ENCODE measurements at regions not wholly inside any gene's neighbourhood (a gene's known extent, or its start where the extent isn't known, plus 50 kb on each side); places are given as distances from the start of the nearest gene placed in this dataset.

DNA sequence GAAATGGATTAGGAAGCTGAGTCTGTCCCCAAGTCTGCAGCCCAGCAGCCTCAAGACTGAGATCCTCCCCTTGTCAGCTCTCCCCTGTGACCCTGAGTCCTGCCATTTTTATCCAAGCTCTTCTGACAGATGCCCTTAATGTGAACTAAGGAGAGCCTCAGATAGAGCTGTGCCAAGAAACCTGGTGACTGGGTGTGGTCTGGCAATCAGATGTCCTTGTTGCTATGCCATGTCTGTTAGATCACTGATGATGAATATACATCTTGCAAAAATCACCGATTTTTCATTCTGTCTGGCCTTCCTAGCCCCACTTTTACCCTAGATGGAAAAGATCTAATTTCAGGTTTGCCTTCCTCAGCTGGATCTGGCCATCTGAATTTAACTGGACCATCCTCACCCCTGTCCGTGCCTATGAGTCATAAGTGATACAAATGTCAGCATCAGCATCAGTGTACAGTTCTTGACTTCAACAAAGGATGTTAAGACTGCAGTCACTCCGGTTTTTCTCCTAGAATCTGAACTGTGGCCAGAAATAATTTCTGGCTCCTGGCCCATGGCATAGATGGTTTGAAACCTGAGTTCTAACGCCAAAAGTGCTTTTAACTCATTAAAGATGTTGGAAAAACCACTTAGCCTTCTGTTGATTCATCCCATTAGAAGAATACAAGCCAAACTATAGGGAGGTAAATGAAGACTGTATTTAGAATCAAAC, 61.2 kb upstream of the GRIP1 start:
- TF ChIP-seq EP300 (IDR thresholded peaks at IDR 0.05) (no peak), POLR2A (IDR thresholded peaks at IDR 0.05) (no peak), POLR2AphosphoS5 (IDR thresholded peaks at IDR 0.05) (no peak)
- TF ChIP-seq, protein P1, sequence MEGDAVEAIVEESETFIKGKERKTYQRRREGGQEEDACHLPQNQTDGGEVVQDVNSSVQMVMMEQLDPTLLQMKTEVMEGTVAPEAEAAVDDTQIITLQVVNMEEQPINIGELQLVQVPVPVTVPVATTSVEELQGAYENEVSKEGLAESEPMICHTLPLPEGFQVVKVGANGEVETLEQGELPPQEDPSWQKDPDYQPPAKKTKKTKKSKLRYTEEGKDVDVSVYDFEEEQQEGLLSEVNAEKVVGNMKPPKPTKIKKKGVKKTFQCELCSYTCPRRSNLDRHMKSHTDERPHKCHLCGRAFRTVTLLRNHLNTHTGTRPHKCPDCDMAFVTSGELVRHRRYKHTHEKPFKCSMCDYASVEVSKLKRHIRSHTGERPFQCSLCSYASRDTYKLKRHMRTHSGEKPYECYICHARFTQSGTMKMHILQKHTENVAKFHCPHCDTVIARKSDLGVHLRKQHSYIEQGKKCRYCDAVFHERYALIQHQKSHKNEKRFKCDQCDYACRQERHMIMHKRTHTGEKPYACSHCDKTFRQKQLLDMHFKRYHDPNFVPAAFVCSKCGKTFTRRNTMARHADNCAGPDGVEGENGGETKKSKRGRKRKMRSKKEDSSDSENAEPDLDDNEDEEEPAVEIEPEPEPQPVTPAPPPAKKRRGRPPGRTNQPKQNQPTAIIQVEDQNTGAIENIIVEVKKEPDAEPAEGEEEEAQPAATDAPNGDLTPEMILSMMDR (IDR thresholded peaks at IDR 0.05): no peak

DNA sequence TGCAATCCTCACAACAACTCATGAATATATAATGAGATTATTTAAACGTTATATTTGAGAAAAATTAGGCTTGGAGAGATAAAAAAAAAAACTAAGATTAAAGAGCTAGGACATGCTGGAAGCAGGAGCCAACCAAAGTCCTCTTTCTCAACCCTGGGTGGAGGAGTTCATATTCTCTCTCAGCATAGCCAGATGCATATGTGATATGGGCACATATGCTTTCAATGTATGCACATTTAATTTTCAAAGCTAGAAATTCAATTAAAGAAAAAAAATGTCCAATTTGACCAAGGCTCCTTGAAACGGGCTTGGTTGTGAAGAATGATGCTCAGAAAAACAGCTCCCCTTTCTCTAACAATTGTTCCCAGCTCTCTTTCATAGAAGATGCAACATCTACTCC, 61.9 kb upstream of the GRIP1 start:
- intact Hi-C loops (cut with DNase I): no loop called here
- Histone ChIP-seq H3K9me3 (no peaks in the 10 kb centered on the region), H3K4me1 (peaks cover 0 to 22% (median 11%) of the 10 kb centered on the region in 4 donors), H3K27me3 (no peaks in the 10 kb centered on the region), H3K4me3 (no peak overlapping the region), H3K27ac (no peak overlapping the region), H3K36me3 (no peaks in the 10 kb centered on the region)
- WGBS, 2 donors: 76 to 77% methylated on average over 2 of the region's 2 CpGs
- DNase-seq: no peak
- TF ChIP-seq, protein P1 (IDR thresholded peaks at IDR 0.05): no peak
- TF ChIP-seq EP300 (IDR thresholded peaks at IDR 0.05) (no peak), POLR2AphosphoS5 (IDR thresholded peaks at IDR 0.05) (no peak), POLR2A (IDR thresholded peaks at IDR 0.05) (no peak)

More for the DNA sequence above, 61.2 kb upstream of the GRIP1 start:
- no peaks in the 10 kb centered on the region for H3K27me3 ChIP-seq
- intact Hi-C loops (cut with DNase I): no loop called here
- H3K4me1 ChIP-seq: peaks cover 0 to 22% (median 11%) of the 10 kb centered on the region in 4 donors
- no peak overlapping the region for H3K4me3 ChIP-seq
- H3K27ac ChIP-seq: no peak overlapping the region
- H3K9me3 ChIP-seq: no peaks in the 10 kb centered on the region
- DNase-seq: no peak
- 65 to 77% methylated on average over 4 of the region's 4 CpGs for whole genome bisulfite sequencing, 2 donors
- no peaks in the 10 kb centered on the region for H3K36me3 ChIP-seq

DNA sequence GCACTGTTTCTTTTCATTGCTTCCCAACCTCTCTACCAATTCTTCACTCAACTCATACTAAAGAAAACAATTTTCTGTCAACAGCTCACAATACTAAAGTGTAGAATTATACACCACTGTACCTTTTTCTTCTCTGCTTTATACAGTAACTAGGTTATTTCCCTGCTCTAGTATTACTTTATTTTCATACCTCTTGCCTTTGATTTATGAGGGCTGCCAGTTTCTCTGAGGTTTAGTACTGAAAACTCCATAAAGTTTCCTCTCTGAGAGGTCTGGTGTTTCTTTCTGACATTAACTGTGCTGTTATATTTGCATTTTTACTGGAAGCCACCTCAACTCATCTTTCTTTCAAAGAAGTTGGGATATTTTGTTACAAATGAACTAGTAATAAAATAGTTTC, 63.0 kb upstream of the GRIP1 start:
- intact Hi-C loops (cut with DNase I): no loop called here
- DNase-seq: no peak

DNA sequence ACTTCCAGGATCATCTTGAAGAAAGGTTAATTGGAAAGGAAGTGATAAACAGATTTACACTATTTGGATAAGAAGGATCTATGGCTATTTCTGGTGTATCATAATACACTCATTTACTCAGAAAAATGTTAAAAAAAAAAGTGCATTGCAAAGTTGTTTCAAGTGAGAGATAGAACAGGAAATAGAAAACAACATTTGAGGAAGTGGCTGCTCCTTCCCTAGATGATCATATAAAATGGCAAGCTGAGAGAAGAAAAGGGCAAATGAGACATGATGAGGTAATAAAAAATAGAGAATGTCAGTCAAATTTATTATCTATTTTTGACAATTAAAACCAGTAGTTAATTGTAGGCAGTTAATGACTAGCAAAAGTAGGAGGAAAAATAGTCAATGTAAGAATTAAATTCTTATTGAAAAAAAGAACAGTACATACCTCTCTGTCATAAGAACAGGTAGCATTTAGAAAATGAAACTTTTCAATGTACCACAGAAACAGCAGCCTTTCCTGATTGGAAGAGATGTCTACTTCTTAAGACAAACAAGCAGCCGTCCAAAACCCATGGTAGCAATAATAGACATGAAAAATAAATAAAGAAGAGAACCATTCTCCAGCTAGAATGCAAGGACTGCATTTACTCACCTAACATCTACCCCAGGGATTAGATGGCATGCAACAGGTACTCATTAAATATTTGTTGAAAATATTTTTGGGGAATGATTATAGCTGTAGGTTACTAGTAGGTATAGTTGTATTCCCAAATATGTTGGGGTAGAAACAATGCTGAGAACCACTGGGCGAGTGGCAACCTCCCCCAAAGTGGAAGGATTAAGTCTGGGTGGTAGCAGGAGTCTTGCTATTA, 63.9 kb upstream of the GRIP1 start:
- Histone ChIP-seq H3K4me1 (peaks cover 0 to 22% (median 11%) of the 10 kb centered on the region in 4 donors), H3K27ac (no peak overlapping the region), H3K27me3 (no peaks in the 10 kb centered on the region), H3K36me3 (no peaks in the 10 kb centered on the region), H3K9me3 (no peaks in the 10 kb centered on the region), H3K4me3 (no peak overlapping the region)
- intact Hi-C loops (cut with DNase I): no loop called here
- WGBS, 2 donors: 79 to 84% methylated on average over 2 of the region's 2 CpGs
- TF ChIP-seq, protein P1 (IDR thresholded peaks at IDR 0.05): no peak
- no peak for TF ChIP-seq POLR2AphosphoS5 (IDR thresholded peaks at IDR 0.05)
- no peak for TF ChIP-seq EP300 (IDR thresholded peaks at IDR 0.05)
- no peak for TF ChIP-seq POLR2A (IDR thresholded peaks at IDR 0.05)
- DNase-seq: no peak

More for the DNA sequence above, 63.0 kb upstream of the GRIP1 start:
- Histone ChIP-seq H3K36me3 (no peaks in the 10 kb centered on the region), H3K4me3 (no peak overlapping the region), H3K9me3 (no peaks in the 10 kb centered on the region), H3K27me3 (no peaks in the 10 kb centered on the region), H3K27ac (no peak overlapping the region), H3K4me1 (peaks cover 0 to 22% (median 11%) of the 10 kb centered on the region in 4 donors)
- TF ChIP-seq POLR2A (IDR thresholded peaks at IDR 0.05) (no peak), POLR2AphosphoS5 (IDR thresholded peaks at IDR 0.05) (peak in 2 of 4 donors; percentile 20 to 52), EP300 (IDR thresholded peaks at IDR 0.05) (no peak)
- TF ChIP-seq, protein P1 (IDR thresholded peaks at IDR 0.05): no peak
